Upper lobe of left lung (tissue), 6 donors: ENCODE measurements at regions not wholly inside any gene's neighbourhood (a gene's known extent, or its start where the extent isn't known, plus 50 kb on each side); places are given as distances from the start of the nearest gene placed in this dataset.

ENCODE experiments used
- ATAC-seq, 2 donors: fragments of 200-7000 bp; cut with Tn5 transposase; one replicate each; pipeline ENCODE4 v1.9.1; 2022; ENCODE audit warnings: mild to moderate bottlenecking in 2 of 2, moderate library complexity in 2 of 2; ENCODE audit not compliant: low FRiP score in 2 of 2
- DNase-seq, 2 donors: peaks; one replicate each; pipeline ENCODE4 v3.0.0-alpha.2; 2019 to 2020
- H3K27ac ChIP-seq, 4 donors: fragments of 200-600 bp; sonication (generic); one replicate each; pipeline ENCODE4 v1.5.1; 2016 to 2019
- H3K27me3 ChIP-seq, 4 donors: fragments of 200-600 bp; sonication (generic); one replicate each; pipeline ENCODE4 v1.5.1; 2017 to 2019
- H3K36me3 ChIP-seq, 4 donors: fragments of 200-600 bp; sonication (generic); one replicate each; pipeline ENCODE4 v1.5.1; 2016 to 2019
- H3K4me1 ChIP-seq, 4 donors: fragments of 200-600 bp; sonication (generic); one replicate each; pipeline ENCODE4 v1.5.1; 2018 to 2019
- H3K4me3 ChIP-seq, 4 donors: fragments of 200-600 bp; sonication (generic); one replicate each; pipeline ENCODE4 v1.5.1; 2017 to 2019; ENCODE audit warnings: mild to moderate bottlenecking in 2 of 4, moderate library complexity in 1 of 4
- H3K9me3 ChIP-seq, 4 donors: fragments of 200-600 bp; sonication (generic); one replicate each; pipeline ENCODE4 v1.5.1; 2018 to 2019
- CTCF ChIP-seq, 6 experiments: fragments of 450-650 bp in 4 of 6; fragments of 200-600 bp in 2 of 6; sonication (generic) in 2 of 6; IDR thresholded peaks; one replicate each; pipeline ENCODE4 v1.5.1; 2016 to 2019; ENCODE audit warnings: antibody characterized with exemption in 6 of 6
- EP300 ChIP-seq, 4 donors: sonication (generic); formaldehyde crosslinking; IDR thresholded peaks; one replicate each; pipeline ENCODE4 v1.5.1; 2017; ENCODE audit warnings: antibody characterized with exemption in 4 of 4, control low read depth in 2 of 4
- POLR2A ChIP-seq, 4 donors: fragments of 450-650 bp; IDR thresholded peaks; one replicate each; pipeline ENCODE4 v1.5.1; 2016 to 2017; ENCODE audit warnings: antibody characterized with exemption in 4 of 4, mild to moderate bottlenecking in 2 of 4
- POLR2AphosphoS5 ChIP-seq, 2 donors: sonication (generic); formaldehyde crosslinking; IDR thresholded peaks; one replicate each; pipeline ENCODE4 v1.5.1; 2017; ENCODE audit warnings: antibody characterized with exemption in 2 of 2
- WGBS, 2 donors: methylation state at CpG; one replicate each; pipeline ENCODE4 v1.1.5; 2017 to 2018; 5-methylcytosine and 5-hydroxymethylcytosine counted together
- donor health status: DM: no; HTN: no; CAD: no; lungs with moderate emphysema.
- donor health status: DM: no; HTN: yes; CAD: no; lungs with severe emphysema.

DNA sequence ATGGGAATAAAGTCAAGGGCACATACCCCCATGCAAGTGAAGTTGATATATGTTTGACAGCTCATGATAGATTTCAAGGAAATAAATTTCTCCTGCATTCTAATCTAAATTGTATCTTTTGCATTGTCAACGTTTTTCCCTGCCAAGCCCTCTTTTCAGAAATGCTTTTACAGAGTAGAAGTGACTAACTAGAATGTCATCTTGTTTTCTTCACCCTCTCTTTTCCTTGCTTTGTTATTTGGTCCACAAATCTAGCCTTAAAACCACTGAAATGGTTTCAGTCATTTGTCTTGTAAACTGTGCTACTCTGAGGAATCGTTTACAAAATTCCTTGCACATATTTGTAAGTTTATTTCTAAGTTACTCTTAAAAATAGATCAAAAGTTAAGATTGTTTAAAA, 600.8 kb upstream of the CXADR start:
- Histone ChIP-seq H3K4me3 (no peak overlapping the region), H3K4me1 (no peaks in the 10 kb centered on the region), H3K27me3 (no peaks in the 10 kb centered on the region), H3K27ac (no peak overlapping the region), H3K9me3 (no peaks in the 10 kb centered on the region), H3K36me3 (no peaks in the 10 kb centered on the region)
- DNase-seq (no peak), ATAC-seq (no peak)
- WGBS, 2 donors: 33 to 41% methylated on average over 2 of the region's 2 CpGs
- TF ChIP-seq POLR2AphosphoS5 (IDR thresholded peaks at IDR 0.05) (no peak), EP300 (IDR thresholded peaks at IDR 0.05) (no peak), CTCF (IDR thresholded peaks at IDR 0.05) (no peak), POLR2A (IDR thresholded peaks at IDR 0.05) (no peak)

DNA sequence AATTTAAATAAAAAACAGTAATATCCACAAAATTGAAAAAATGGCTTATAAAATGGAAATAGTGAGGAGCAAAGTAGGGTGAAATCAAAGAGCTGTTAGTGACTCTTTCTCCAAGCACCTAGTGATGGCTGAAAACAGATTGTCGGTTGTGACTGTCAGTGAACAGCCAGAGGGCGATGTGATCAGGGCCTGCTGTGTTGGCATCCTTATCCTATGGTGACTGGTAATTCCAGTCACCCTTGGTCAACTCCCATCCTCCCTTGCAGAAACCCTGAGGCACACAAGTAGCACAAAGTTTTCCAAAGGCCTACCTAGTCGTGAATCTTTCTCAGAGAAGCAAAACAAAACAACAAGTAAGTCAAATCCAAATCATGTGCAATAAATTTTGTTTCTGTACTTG, 599.8 kb upstream of the CXADR start:
- ATAC-seq: no peak
- Histone ChIP-seq H3K27ac (no peak overlapping the region), H3K4me3 (no peak overlapping the region), H3K9me3 (no peaks in the 10 kb centered on the region), H3K27me3 (no peaks in the 10 kb centered on the region), H3K4me1 (no peaks in the 10 kb centered on the region), H3K36me3 (no peaks in the 10 kb centered on the region)
- DNase-seq: no peak
- TF ChIP-seq POLR2AphosphoS5 (IDR thresholded peaks at IDR 0.05) (no peak), EP300 (IDR thresholded peaks at IDR 0.05) (no peak), POLR2A (IDR thresholded peaks at IDR 0.05) (no peak), CTCF (IDR thresholded peaks at IDR 0.05) (no peak)
- WGBS, 2 donors: 71 to 73% methylated on average over 3 of the region's 3 CpGs

DNA sequence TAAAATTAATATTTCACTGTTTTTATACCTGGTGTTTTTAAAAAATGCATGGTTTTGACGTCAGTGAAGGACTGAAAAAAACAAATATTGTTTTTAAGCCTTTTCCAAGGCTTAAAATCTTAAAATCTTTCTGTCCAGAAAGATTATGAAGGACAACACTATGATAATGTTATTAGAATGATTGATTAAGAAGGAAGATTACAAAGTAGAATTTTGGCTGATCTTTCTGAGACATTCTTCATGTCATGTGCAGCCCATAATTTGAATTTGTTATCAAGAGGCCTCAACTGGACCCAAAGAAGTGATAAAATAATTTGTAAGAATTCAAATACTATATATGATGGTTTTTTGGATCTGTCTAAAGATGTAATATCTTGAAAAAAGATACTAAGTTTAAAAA, 584.4 kb upstream of the CXADR start:
- Histone ChIP-seq H3K4me3 (no peak overlapping the region), H3K27ac (no peak overlapping the region), H3K27me3 (no peaks in the 10 kb centered on the region), H3K4me1 (no peaks in the 10 kb centered on the region), H3K9me3 (no peaks in the 10 kb centered on the region), H3K36me3 (no peaks in the 10 kb centered on the region)
- no peak for TF ChIP-seq POLR2A (IDR thresholded peaks at IDR 0.05)
- no peak for TF ChIP-seq EP300 (IDR thresholded peaks at IDR 0.05)
- TF ChIP-seq POLR2AphosphoS5 (IDR thresholded peaks at IDR 0.05): no peak
- no peak for TF ChIP-seq CTCF (IDR thresholded peaks at IDR 0.05)
- no peak for DNase-seq
- no peak for ATAC-seq
- WGBS, 2 donors: 0% methylated on average over 1 of the region's 1 CpG

GRCh38 chr21:16932314-16932713, 580.5 kb upstream of the CXADR start:
- no peaks in the 10 kb centered on the region for H3K4me1 ChIP-seq
- H3K4me3 ChIP-seq: no peak overlapping the region
- H3K27ac ChIP-seq: no peak overlapping the region
- no peak for ATAC-seq
- no peak for DNase-seq
- H3K36me3 ChIP-seq: no peaks in the 10 kb centered on the region
- no peaks in the 10 kb centered on the region for H3K27me3 ChIP-seq
- no peaks in the 10 kb centered on the region for H3K9me3 ChIP-seq
- no peak for TF ChIP-seq CTCF (IDR thresholded peaks at IDR 0.05)
- no peak for TF ChIP-seq POLR2A (IDR thresholded peaks at IDR 0.05)
- TF ChIP-seq EP300 (IDR thresholded peaks at IDR 0.05): no peak
- no peak for TF ChIP-seq POLR2AphosphoS5 (IDR thresholded peaks at IDR 0.05)

DNA sequence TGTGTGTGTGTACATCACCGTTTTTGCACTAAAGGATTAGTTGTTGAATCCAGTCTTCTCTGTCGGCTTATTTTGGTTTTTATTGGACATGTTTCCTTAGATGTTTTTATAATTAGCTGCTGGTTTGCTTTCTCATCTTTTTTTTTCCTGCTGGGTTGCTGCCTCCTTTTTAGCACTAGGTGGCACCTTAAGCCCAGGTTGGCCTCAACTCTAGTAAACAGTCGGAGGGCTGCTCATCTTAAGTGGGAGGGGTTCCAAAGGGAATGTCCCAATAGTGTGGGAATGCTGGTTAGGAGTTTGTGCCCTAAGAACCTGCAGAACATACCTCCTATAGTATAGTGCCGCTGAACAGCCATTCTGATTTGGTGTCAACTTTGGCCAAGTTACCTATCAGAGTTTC, 570.1 kb upstream of the CXADR start:
- DNase-seq (no peak), ATAC-seq (no peak)
- TF ChIP-seq EP300 (IDR thresholded peaks at IDR 0.05) (no peak), POLR2AphosphoS5 (IDR thresholded peaks at IDR 0.05) (no peak), CTCF (IDR thresholded peaks at IDR 0.05) (no peak), POLR2A (IDR thresholded peaks at IDR 0.05) (no peak)
- no peak overlapping the region for H3K4me3 ChIP-seq
- 68 to 76% methylated on average over 4 of the region's 4 CpGs for WGBS, 2 donors
- H3K36me3 ChIP-seq: no peaks in the 10 kb centered on the region
- H3K27me3 ChIP-seq: no peaks in the 10 kb centered on the region
- H3K9me3 ChIP-seq: peaks cover 0 to 11% (median 0%) of the 10 kb centered on the region in 4 donors
- no peaks in the 10 kb centered on the region for H3K4me1 ChIP-seq
- H3K27ac ChIP-seq: no peak overlapping the region
